ENCODE measurements at regions not wholly inside any gene's neighbourhood (a gene's known extent, or its start where the extent isn't known, plus 50 kb on each side); places are given as distances from the start of the nearest gene placed in this dataset.

- TF ChIP-seq CTCF (IDR thresholded peaks at IDR 0.05) (no peak), POLR2A (IDR thresholded peaks at IDR 0.05) (no peak)
- H3K27ac ChIP-seq, result no peak overlapping the region
- no peaks in the 10 kb centered on the region for H3K36me3 ChIP-seq
- no peaks in the 10 kb centered on the region for H3K4me1 ChIP-seq
- no peak for DNase-seq
- no peaks in the 10 kb centered on the region for H3K27me3 ChIP-seq
- 64 to 87% methylated on average over 2 of the region's 2 CpGs for WGBS, 2 donors
- H3K4me3 ChIP-seq (replicated peaks in 1 of 3), result no peak overlapping the region
- intact Hi-C loops (cut with DNase I), result no loop called here
- no peaks in the 10 kb centered on the region for H3K9me3 ChIP-seq
Measured at GRCh38 chr4:141416219-141416618, 195.5 kb downstream of the ZNF330 start.

GRCh38 chr4:141416677-141417363, 196.1 kb downstream of the ZNF330 start:
- Histone ChIP-seq H3K4me3 (replicated peaks in 1 of 3) (no peak overlapping the region), H3K27ac (no peak overlapping the region), H3K9me3 (no peaks in the 10 kb centered on the region), H3K27me3 (no peaks in the 10 kb centered on the region), H3K4me1 (no peaks in the 10 kb centered on the region), H3K36me3 (no peaks in the 10 kb centered on the region)
- DNase-seq, result no peak
- TF ChIP-seq CTCF (IDR thresholded peaks at IDR 0.05) (no peak), POLR2A (IDR thresholded peaks at IDR 0.05) (no peak)
- WGBS, 2 donors, result 80 to 85% methylated on average over 4 of the region's 4 CpGs
- intact Hi-C loops (cut with DNase I), result no loop called here

GRCh38 chr4:141417387-141417786, 196.7 kb downstream of the ZNF330 start:
- no peaks in the 10 kb centered on the region for H3K36me3 ChIP-seq
- WGBS, 2 donors, result 84 to 87% methylated on average over 2 of the region's 2 CpGs
- no peak for DNase-seq
- no peaks in the 10 kb centered on the region for H3K27me3 ChIP-seq
- H3K4me1 ChIP-seq, result no peaks in the 10 kb centered on the region
- no peaks in the 10 kb centered on the region for H3K9me3 ChIP-seq
- TF ChIP-seq POLR2A (IDR thresholded peaks at IDR 0.05) (no peak), CTCF (IDR thresholded peaks at IDR 0.05) (no peak)
- no peak overlapping the region for H3K4me3 ChIP-seq (replicated peaks in 1 of 3)
- intact Hi-C loops (cut with DNase I), result no loop called here
- no peak overlapping the region for H3K27ac ChIP-seq

GRCh38 chr4:141425124-141425523, 204.4 kb downstream of the ZNF330 start:
- WGBS, 2 donors, result 86 to 88% methylated on average over 1 of the region's 1 CpG
- no peak overlapping the region for H3K27ac ChIP-seq
- no peaks in the 10 kb centered on the region for H3K4me1 ChIP-seq
- H3K36me3 ChIP-seq, result no peaks in the 10 kb centered on the region
- TF ChIP-seq POLR2A (IDR thresholded peaks at IDR 0.05), result no peak
- TF ChIP-seq CTCF (IDR thresholded peaks at IDR 0.05), result no peak
- no peak overlapping the region for H3K4me3 ChIP-seq (replicated peaks in 1 of 3)
- no peaks in the 10 kb centered on the region for H3K9me3 ChIP-seq
- H3K27me3 ChIP-seq, result no peaks in the 10 kb centered on the region
- intact Hi-C loops (cut with DNase I), result no loop called here
- DNase-seq, result no peak

GRCh38 chr4:141427726-141428296, 207.1 kb downstream of the ZNF330 start:
- TF ChIP-seq CTCF (IDR thresholded peaks at IDR 0.05) (no peak), POLR2A (IDR thresholded peaks at IDR 0.05) (no peak)
- Histone ChIP-seq H3K9me3 (no peaks in the 10 kb centered on the region), H3K36me3 (no peaks in the 10 kb centered on the region), H3K4me3 (replicated peaks in 1 of 3) (no peak overlapping the region), H3K27ac (no peak overlapping the region), H3K27me3 (no peaks in the 10 kb centered on the region), H3K4me1 (no peaks in the 10 kb centered on the region)
- WGBS, 2 donors, result 92 to 94% methylated on average over 4 of the region's 4 CpGs
- no peak for DNase-seq
- intact Hi-C loops (cut with DNase I), result no loop called here

Data from thyroid gland (tissue), 4 donors.